ENCODE measurements at regions not wholly inside any gene's neighbourhood (a gene's known extent, or its start where the extent isn't known, plus 50 kb on each side); places are given as distances from the start of the nearest gene placed in this dataset.

DNA sequence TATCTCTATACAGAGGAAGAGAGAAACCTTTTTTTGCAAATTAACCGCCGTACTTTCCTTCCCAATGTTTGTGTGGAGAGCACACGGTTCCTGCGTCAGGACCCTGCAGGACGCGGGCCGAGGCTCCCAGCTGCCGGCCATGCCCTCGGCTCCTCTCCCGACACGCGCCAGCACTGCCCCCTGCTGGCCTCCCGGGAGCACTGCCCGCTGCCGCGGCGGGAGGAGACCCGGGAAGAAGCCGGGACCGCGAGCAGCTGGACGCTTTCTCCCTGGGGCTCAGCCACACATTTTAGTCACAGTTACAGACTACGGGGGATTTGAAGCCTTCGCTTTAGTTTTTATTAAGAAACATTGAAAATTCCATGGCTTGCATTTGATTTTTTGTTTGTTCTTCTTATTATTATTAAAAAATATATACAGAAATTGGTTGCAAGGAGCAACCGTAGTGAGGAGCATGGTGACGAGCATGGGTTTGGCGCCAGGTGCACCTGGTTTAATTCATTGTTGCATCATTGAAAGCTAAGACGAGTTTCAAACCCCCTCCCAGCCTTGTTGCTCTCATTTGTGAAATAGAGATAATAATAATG, 401.2 kb downstream of the GALR1 start:
- DNase-seq (ENCODE audit: low read depth in 2 of 3, low spot score in 2 of 3) = peak; percentile 9 to 65 (median 47)

DNA sequence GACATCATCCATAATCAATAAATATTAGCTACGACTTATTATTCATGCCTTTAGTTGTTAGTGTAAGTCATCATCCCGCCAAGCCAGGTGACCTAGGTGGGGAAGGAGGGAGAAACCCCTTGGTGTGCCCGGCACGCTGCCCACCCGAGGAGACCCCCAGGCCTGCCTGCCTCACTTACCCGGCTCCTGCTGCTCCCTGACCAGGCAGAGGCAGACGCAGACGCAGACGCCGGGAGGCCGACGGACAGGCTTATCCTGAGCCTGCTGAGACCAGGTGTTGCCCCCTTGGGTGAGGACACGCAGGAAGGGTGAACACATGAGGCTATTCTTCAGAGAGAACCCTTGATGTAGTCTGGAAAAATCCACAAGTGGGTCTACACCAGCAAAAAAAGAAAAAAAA, 401.8 kb downstream of the GALR1 start:
- no peak for DNase-seq (ENCODE audit: low read depth in 2 of 3, low spot score in 2 of 3)

DNA sequence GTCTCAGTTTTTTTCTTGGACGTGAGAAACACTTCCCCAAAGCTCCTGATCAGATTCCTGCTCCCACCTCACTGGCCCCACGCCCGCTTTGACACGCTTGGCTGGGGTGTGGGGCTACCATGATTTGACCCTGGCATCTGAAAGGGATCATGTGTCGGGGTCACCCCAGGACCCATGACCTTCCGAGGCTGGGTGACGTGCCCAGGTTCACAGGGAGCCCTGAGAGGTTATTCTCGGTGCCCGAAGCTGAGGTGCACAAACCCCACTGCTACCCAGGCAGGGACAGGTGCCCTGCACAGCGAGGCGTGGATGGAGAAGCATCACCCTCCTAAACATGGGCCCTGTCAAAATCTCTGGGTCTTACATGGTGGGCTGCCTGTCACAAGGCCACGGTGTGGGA, 404.1 kb downstream of the GALR1 start:
- DNase-seq (ENCODE audit: low read depth in 2 of 3, low spot score in 2 of 3) = no peak

DNA sequence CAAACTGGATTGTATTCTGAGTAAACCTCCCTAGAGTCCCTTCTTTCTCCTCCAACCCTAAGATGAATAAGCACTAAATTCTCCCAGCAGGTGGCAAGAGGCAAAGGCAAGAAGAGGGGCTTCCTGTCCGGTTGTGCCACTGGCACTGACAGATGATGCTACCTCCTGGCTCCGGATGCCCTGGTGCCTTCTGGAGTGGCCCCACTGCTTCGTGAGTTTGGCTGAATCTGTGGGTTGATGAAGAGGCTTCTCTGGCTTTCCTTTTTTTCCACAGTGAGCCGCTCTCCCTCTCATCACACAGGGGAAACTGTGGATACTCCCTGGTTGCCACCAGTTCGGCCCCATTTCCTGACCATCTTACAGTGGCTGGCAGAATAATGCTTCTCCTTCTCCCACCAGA, 404.7 kb downstream of the GALR1 start:
- DNase-seq (ENCODE audit: low read depth in 2 of 3, low spot score in 2 of 3) = no peak

DNA sequence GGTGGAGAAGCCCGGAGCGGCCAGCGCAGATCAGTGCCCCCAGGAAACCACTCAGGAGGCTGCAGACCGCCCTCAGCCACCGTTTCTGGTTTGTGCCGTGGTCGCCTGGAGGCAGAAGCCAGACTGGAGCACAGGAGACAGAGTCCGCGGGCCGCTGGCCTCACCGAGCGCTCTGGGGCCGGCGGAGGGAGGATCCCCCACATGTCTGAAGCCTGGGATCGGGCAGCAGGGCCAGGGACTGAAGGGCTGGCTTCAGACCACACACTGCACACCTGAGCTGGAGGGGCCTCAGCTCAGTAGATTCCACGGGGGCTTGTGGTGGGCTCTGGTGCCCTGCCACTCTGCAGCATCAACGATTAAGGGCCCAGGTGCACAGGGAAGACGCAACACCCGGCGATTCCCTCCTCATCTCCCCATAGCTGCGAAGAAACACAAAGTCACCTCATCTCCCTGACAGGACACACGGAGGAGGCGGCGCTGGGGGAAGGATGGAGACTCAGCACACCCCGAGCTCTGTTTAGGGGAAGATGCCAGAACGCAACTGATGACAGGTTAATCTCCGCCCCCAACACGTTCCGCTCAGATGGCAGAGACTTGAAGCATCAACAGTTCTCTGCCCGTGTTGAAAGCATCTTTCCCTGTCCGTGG, 408.1 kb downstream of the GALR1 start:
- DNase-seq (ENCODE audit: low read depth in 2 of 3, low spot score in 2 of 3) = no peak

DNA sequence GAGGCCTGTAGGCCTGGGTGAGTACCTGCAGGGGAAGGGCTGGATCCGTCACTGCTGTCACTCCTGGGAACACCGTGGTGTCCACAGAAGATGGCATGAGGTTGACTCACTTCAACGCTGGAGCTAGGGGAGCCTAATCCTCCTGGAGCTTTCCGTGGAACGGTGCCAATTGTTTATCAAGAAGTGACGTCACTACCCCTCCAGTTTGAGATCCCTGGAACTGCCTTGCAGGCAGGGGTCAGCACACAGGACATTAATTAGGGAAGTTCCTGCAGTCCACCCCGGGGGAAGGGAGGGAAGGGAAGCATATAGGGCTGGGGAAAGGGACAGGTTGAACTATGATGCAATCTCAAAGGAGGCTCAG, 408.6 kb downstream of the GALR1 start:
- DNase-seq (ENCODE audit: low read depth in 2 of 3, low spot score in 2 of 3) = no peak

DNA sequence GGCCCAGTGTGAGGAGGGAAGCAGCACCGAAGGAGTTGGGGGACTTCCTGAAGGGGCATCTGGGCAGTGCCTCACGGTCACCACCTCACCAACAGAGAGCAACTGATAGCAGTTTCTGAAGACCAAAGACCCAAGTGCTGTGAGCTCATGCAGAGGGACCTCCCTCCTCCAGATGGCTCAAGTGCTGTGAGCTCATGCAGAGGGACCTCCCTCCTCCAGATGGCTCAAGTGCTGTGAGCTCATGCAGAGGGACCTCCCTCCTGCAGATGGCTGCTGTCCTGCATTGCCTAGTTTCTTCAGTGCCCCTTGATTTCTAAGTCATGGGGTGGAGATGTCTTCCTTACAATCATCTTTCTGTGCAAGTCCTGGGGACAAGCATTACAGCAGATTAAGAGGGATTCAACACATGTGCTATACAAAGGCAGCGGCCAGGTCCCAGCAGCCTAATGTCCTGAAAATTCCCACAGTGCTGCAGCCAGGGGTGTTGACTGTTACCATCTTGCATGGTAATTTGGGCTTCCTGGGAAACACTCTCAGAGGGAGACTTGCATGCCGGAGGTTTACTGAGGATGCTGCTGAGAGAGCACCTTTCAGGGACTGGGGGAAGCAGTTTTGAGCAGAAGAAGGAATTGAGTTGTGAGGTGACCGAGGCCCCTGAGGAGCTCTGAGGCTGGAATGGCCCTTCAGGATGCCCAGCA, 409.3 kb downstream of the GALR1 start:
- DNase-seq (ENCODE audit: low read depth in 2 of 3, low spot score in 2 of 3) = no peak

DNA sequence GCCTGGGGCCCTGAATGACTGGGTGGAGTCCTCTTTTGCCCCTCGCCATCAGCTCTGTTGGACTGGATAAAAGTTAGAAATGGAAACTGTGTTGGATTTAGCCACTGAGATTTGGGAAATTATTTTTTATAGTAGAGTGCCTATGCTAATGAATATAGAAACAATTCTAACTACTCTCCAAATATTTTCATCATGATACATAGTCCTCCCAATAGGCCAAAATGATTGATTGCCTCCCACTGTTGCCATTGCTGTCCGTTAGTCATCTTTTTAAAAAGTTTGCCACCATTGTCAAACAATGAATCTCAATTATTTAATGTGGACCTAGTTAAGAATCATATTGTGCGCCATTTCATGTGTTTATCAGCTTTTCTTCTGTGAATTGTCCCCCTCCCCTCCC, 417.0 kb downstream of the GALR1 start:
- no peak for DNase-seq (ENCODE audit: low read depth in 2 of 3, low spot score in 2 of 3)

DNA sequence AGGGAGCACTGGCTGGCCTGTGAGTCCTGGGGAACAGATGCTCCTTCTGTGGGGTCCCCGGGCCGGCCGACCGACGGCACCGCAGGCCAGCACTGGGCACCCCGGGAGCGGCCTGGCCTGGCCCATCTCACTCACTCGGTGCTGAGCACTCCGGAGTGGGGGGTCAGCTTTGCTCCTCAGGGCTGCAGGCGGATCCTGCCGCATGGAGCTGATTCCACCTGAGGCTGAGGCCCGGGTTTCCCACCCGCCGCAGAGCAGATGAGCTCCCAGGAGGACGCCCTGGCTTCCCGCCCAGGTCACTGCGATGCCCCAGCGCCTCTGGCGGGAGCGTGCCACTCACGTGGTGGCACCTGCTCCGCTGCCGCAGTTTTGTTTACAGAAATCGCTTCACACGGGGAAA, 418.6 kb downstream of the GALR1 start:
- no peak for DNase-seq (ENCODE audit: low read depth in 2 of 3, low spot score in 2 of 3)

DNA sequence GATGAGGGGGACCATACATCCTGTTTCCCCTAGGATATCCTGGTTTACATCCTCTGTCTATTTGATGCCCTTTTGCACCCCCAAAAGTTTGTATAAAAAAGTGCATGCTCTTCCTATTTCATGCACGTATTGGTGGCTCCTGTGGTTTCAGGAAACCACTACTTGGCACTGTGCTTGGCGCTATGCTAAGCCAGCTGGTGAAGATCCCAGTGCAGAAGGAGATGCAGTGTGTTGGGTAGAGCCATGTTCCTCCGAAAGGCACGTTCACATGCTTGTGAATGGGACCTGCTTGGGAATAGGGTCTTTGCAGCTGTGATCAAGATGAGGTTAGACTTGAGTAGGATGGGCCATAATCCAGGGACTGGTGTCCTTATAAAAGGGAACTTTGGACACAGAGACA, 419.7 kb downstream of the GALR1 start:
- DNase-seq (ENCODE audit: low read depth in 2 of 3, low spot score in 2 of 3) = no peak

DNA sequence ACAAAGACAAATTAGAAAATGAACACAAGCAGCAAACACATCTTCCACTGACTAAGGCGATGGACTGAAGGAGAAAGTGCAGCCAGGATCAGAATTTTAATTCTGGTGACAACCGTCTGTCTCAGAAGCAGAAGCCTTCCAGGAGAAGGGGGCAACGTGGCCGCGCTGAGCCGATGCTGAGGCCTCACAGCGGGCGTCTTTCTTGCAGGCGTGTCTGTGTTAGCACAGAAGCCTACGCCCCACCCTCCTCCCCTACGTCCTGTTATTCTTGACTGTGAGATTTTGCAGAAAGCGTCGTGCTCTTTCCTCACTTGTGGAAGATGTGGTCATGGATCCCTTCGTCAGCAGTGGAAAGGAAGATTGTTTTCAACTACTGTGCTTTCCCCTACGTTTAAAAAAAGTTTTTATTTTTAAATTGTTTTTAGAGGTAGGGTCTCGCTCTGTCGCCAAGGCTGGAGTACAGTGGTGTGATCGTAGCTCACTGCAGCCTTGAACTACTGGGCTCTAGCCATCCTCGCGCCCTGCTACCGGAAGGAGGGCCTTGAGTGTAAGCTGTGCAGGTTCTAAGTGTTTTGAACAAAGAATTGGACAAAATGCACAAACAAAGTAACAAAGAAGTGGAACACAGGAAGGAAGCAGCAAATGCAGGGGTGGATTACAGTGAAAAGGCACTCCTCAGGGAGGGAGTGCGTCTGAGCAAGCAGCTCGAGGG, 422.0 kb downstream of the GALR1 start:
- no peak for DNase-seq (ENCODE audit: low read depth in 2 of 3, low spot score in 2 of 3)

DNA sequence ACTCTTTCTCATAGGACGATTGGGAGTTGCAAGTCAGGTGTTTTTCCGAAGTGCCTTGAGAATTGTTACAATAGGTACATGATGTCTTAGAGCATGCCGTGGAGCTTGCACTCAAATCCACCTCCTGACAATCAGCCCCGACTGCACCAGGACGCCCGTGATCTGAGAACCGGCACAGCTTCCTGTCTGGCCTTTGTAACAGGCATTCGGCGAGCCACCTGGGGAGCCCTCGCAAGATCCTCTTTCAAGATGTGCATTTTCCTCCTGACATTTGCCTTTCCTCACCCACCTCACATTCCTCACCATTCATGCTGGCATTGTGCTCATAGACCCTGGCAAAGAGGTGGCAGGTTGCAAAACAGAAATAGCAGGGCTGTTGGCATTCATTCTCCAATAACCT, 427.3 kb downstream of the GALR1 start:
- no peak for DNase-seq (ENCODE audit: low read depth in 2 of 3, low spot score in 2 of 3)

DNA sequence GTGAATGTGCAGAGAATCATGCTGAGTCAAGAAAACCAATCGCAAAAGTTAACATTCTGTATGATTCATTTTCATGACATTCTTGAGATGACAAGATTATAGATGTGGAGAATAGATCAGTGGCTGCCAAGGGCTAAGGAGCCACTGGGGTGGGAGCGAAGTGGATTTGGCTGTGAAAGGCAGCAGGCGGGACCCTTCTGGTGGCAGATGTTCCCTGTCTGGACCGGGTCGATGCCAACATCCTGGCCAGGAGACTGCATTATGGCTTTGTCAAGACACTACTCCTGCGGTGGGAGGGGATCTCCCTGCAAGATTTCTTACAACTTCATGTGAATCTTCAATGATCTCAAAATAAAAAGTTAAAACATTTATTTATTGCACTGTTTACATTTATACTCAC, 427.9 kb downstream of the GALR1 start:
- no peak for DNase-seq (ENCODE audit: low read depth in 2 of 3, low spot score in 2 of 3)

DNA sequence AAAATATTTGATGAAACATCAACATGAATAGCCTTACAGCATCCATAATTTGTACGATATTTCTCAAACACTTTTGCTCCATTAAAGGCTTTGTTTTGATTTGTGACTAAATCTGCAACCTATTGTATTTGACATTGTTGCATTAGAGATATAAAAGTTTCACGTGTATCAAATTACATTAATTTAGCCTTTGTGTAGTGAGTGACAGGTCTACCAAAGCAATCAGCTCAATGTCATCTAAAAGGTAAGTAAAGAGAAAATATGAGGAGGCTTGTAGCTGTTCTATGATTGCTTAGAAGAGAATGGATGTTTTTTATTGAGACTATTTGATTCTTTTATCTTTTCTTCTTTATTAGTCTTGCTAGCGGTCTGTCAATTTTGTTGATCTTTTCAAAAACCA, 430.2 kb downstream of the GALR1 start:
- no peak for DNase-seq (ENCODE audit: low read depth in 2 of 3, low spot score in 2 of 3)

DNA sequence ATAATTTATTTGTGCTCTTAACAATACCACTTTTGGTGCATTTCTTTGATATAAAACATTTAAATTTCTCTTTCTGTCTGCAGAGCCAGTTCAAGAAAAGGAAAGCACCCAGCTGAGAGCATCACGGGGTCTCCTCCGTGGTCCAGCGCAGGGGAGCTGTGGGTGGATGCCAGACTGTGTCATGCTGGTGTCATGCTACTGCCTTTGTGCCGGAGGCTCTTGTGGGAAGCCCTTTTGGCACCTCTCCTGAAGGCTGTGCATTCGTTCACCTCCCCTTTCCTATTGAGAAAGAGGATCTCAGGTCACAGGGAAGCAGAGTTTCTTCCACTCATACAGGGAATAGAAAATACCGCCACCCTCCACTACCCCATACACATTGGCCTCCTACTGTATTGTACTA, 450.4 kb downstream of the GALR1 start:
- no peak for DNase-seq (ENCODE audit: low read depth in 2 of 3, low spot score in 2 of 3)

DNA sequence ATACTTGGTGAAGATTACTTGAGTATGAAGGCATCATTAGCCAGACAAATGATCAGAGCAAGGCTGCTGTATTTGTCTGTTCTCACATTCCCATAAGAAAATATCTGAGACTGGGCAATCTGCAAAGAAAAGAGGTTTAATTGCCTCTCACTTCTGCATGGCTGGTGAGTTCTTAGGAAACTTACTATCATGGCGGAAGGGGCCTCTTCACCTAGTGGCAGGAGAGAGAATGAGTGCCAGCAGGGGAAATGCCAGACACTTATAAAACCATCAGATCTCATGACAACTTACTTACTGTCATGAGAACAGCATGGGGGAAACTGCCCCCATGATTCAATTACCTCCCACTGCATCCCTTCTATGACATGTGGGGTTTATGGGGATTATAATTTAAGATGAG, 452.3 kb downstream of the GALR1 start:
- DNase-seq (ENCODE audit: low read depth in 2 of 3, low spot score in 2 of 3) = no peak

DNA sequence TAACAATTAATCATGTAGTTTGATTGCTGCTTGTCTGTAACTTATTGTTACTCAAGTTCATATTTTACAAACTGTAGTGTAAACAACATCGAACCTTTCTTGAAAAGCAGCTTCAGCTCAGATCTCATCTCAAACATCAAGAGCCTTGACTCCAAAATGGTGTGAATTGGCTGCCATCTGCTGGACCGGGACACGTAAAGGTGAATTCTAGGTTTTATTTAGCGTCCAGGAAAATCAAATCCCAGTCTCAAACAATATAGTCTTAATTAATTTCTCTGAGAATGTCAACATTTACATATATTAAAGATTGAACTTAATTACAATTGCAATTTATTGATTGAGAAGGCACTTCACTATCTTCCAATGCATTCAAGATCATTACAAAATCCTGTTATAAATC, 453.0 kb downstream of the GALR1 start:
- DNase-seq (ENCODE audit: low read depth in 2 of 3, low spot score in 2 of 3) = peak in 2 of 3 donors; percentile 5 to 39

DNA sequence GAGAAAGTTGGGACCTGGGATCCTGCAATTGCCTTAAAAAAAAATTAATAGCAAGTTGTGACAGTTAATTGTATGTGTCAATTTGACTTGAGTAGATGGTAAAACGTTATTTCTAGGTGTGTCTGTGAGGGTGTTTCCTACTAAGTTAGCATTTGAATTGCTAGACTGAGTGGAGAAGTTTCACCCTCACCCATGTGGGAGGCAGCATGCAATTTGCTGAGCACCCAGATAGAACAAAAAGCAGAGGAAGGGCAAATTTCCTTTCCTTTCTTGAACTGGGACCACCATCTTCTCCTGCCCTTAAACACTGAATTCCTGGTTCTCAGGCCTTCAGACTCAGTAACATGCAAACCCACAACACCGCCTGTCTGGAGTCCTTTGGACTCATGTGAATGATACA, 455.7 kb downstream of the GALR1 start:
- no peak for DNase-seq (ENCODE audit: low read depth in 2 of 3, low spot score in 2 of 3)

DNA sequence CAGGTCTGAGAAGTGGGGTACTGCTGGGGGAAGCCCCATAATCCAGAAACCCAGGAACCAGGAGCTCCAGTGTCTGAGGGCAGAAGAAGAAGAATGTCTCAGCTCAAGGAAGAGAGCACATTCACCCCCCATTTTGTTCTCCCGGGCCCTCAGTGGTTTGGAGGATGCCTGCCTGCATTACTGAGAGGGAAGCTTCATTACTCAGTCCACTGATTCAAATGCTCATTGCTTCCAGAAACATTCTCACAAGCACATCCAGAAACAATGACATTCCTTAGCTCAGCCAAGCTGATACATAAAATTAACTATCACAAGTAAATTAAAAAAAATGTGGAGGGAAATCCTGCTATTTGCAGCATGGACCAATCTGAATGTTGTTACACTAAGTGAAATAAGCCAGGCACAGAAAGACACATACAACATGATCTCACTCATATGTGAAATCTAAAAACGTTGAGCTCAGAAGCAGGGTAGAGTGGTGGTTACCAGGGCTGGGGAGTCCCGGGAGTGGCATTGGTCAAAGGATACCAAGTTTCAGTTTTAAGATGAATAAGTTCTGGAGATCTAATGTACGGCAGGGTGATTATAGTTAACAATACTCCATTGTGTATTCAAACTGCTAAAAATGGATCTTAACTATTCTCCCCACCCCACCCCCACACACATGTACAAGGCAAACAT, 459.3 kb downstream of the GALR1 start:
- DNase-seq (ENCODE audit: low read depth in 2 of 3, low spot score in 2 of 3) = no peak

DNA sequence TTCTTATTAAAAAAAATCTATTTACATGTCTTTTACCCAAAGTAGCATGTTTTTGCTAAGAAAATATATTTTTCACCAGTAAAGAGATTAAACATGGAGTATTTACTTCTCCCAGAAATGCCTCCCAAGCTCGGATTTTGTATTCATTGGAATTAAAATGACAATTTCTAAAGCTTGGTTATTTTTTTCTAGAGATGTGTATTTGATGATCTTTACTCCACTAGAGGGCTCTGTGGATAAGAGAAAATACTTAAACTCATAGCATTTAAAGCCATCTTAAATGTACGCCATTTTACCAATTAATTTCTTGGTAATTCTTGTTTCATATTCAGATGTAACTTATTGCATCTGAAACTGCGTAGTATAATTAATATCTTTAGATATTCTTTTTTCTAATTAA, 461.4 kb downstream of the GALR1 start:
- peak in 1 of 3 donors; percentile 2 for DNase-seq (ENCODE audit: low read depth in 2 of 3, low spot score in 2 of 3)

DNA sequence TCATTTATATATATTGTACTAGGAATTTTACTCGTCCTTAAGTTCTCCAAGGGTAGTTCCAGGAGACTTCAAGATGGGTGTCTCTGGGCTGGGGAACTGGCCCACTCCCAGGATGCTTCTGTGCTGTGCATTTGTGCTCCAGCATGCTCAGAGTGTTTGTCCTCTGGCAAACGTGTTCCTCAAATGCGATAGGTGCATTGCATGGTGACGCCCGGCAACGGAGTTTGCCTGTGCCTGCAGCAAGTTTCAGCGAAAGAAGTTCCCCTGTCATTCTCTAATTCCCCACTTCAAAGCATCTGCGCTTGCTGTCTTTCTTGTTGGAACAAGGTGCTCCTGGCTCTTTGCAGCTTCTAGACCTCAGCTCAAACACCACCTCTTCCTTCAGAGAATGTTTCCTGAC, 465.1 kb downstream of the GALR1 start:
- DNase-seq (ENCODE audit: low read depth in 2 of 3, low spot score in 2 of 3) = no peak
